Stomach smooth muscle (tissue), 2 donors: ENCODE measurements at regions not wholly inside any gene's neighbourhood (a gene's known extent, or its start where the extent isn't known, plus 50 kb on each side); places are given as distances from the start of the nearest gene placed in this dataset.

Experiments
- H3K27ac ChIP-seq: one replicate; pipeline ENCODE4 v1.7.0; 2013; ENCODE audit warnings: mild to moderate bottlenecking, low read length, inconsistent platforms
- H3K27me3 ChIP-seq, 2 donors: one replicate each; pipeline ENCODE4 v1.7.0; 2013; ENCODE audit warnings: low read length in 2 of 2; ENCODE audit not compliant: insufficient read depth in 2 of 2, control insufficient read depth in 1 of 2
- H3K36me3 ChIP-seq, 2 donors: one replicate each; pipeline ENCODE4 v1.7.0; 2013; ENCODE audit warnings: low read length in 2 of 2; ENCODE audit not compliant: control insufficient read depth in 2 of 2, insufficient read depth in 2 of 2
- H3K4me1 ChIP-seq: one replicate; pipeline ENCODE4 v1.7.0; 2013; ENCODE audit warnings: low read length; ENCODE audit not compliant: control insufficient read depth, insufficient read depth
- H3K4me3 ChIP-seq, 2 donors: one replicate each; pipeline ENCODE4 v1.7.0; 2013; ENCODE audit warnings: low read length in 2 of 2
- H3K9ac ChIP-seq, 2 donors: one replicate each; pipeline ENCODE4 v1.7.0; 2013; ENCODE audit warnings: low read length in 2 of 2, mild to moderate bottlenecking in 1 of 2
- H3K9me3 ChIP-seq, 2 donors: one replicate each; pipeline ENCODE4 v1.7.0; 2013; ENCODE audit warnings: low read length in 2 of 2; ENCODE audit not compliant: control insufficient read depth in 2 of 2
- donor health status: healthy.
- donor health status: Pancreatic carcinoma.

- no peak overlapping the region for H3K9ac ChIP-seq
- peaks cover 17% of the 10 kb centered on the region for H3K4me1 ChIP-seq
These were observed 246.9 kb downstream of the PTTG2 start for GRCh38 chr4:38207110-38207457.

GRCh38 chr4:38209654-38210053 lies 249.5 kb downstream of the PTTG2 start:
- peaks cover 17% of the 10 kb centered on the region for H3K4me1 ChIP-seq
- H3K9ac ChIP-seq = no peak overlapping the region
- H3K27ac ChIP-seq = no peak overlapping the region
- H3K27me3 ChIP-seq = no peaks in the 10 kb centered on the region
- no peak overlapping the region for H3K4me3 ChIP-seq
- no peaks in the 10 kb centered on the region for H3K36me3 ChIP-seq
- H3K9me3 ChIP-seq = no peaks in the 10 kb centered on the region

More at GRCh38 chr4:38207110-38207457, 246.9 kb downstream of the PTTG2 start:
- H3K4me3 ChIP-seq = no peak overlapping the region
- no peak overlapping the region for H3K27ac ChIP-seq
- H3K27me3 ChIP-seq = no peaks in the 10 kb centered on the region
- no peaks in the 10 kb centered on the region for H3K9me3 ChIP-seq
- H3K36me3 ChIP-seq = no peaks in the 10 kb centered on the region

- Histone ChIP-seq H3K9me3 (no peaks in the 10 kb centered on the region), H3K4me3 (no peak overlapping the region), H3K36me3 (no peaks in the 10 kb centered on the region), H3K4me1 (peaks cover 17% of the 10 kb centered on the region), H3K27ac (peak overlapping the region; percentile 58), H3K9ac (no peak overlapping the region), H3K27me3 (no peaks in the 10 kb centered on the region)
These were observed 250.4 kb downstream of the PTTG2 start for GRCh38 chr4:38210396-38211114.

- H3K27me3 ChIP-seq = no peaks in the 10 kb centered on the region
- peaks cover 17% of the 10 kb centered on the region for H3K4me1 ChIP-seq
- H3K9me3 ChIP-seq = no peaks in the 10 kb centered on the region
- H3K4me3 ChIP-seq = no peak overlapping the region
- peak overlapping the region; percentile 58 for H3K27ac ChIP-seq
- no peak overlapping the region for H3K9ac ChIP-seq
- no peaks in the 10 kb centered on the region for H3K36me3 ChIP-seq
These were observed 251.7 kb downstream of the PTTG2 start for GRCh38 chr4:38211885-38212284.

- Histone ChIP-seq H3K4me3 (no peak overlapping the region), H3K9ac (no peak overlapping the region), H3K27ac (no peak overlapping the region), H3K36me3 (no peaks in the 10 kb centered on the region), H3K27me3 (no peaks in the 10 kb centered on the region), H3K4me1 (peaks cover 17% of the 10 kb centered on the region), H3K9me3 (no peaks in the 10 kb centered on the region)
These were observed 253.0 kb downstream of the PTTG2 start for GRCh38 chr4:38213083-38213805.

- Histone ChIP-seq H3K27ac (no peak overlapping the region), H3K9me3 (no peaks in the 10 kb centered on the region), H3K36me3 (no peaks in the 10 kb centered on the region), H3K27me3 (no peaks in the 10 kb centered on the region), H3K9ac (no peak overlapping the region), H3K4me1 (peaks cover 15% of the 10 kb centered on the region), H3K4me3 (no peak overlapping the region)
These were observed 262.7 kb downstream of the PTTG2 start for GRCh38 chr4:38222892-38223291.

GRCh38 chr4:38223306-38223705 lies 263.1 kb downstream of the PTTG2 start:
- Histone ChIP-seq H3K4me1 (peaks cover 15% of the 10 kb centered on the region), H3K27me3 (no peaks in the 10 kb centered on the region), H3K9ac (no peak overlapping the region), H3K36me3 (no peaks in the 10 kb centered on the region), H3K27ac (no peak overlapping the region), H3K9me3 (no peaks in the 10 kb centered on the region), H3K4me3 (no peak overlapping the region)

- Histone ChIP-seq H3K9me3 (no peaks in the 10 kb centered on the region), H3K4me1 (peaks cover 15% of the 10 kb centered on the region), H3K27me3 (no peaks in the 10 kb centered on the region), H3K9ac (no peak overlapping the region), H3K4me3 (no peak overlapping the region), H3K27ac (no peak overlapping the region), H3K36me3 (no peaks in the 10 kb centered on the region)
These were observed 263.6 kb downstream of the PTTG2 start for GRCh38 chr4:38223782-38224236.

GRCh38 chr4:38224850-38225249 lies 264.7 kb downstream of the PTTG2 start:
- no peaks in the 10 kb centered on the region for H3K9me3 ChIP-seq
- no peak overlapping the region for H3K27ac ChIP-seq
- no peak overlapping the region for H3K9ac ChIP-seq
- peaks cover 15% of the 10 kb centered on the region for H3K4me1 ChIP-seq
- H3K4me3 ChIP-seq = no peak overlapping the region
- no peaks in the 10 kb centered on the region for H3K27me3 ChIP-seq
- no peaks in the 10 kb centered on the region for H3K36me3 ChIP-seq

GRCh38 chr4:38226170-38226569 lies 266.0 kb downstream of the PTTG2 start:
- Histone ChIP-seq H3K4me1 (peaks cover 15% of the 10 kb centered on the region), H3K27me3 (no peaks in the 10 kb centered on the region), H3K27ac (no peak overlapping the region), H3K4me3 (no peak overlapping the region), H3K9me3 (no peaks in the 10 kb centered on the region), H3K9ac (no peak overlapping the region), H3K36me3 (no peaks in the 10 kb centered on the region)
